ENCODE measurements at regions not wholly inside any gene's neighbourhood (a gene's known extent, or its start where the extent isn't known, plus 50 kb on each side); places are given as distances from the start of the nearest gene placed in this dataset.

- Histone ChIP-seq H2AFZ (no peak overlapping the region), H3K27ac (no peak overlapping the region), H3K9me3 (ENCODE audit: control insufficient read depth, low read length) (no peaks in the 10 kb centered on the region), H3K4me1 (no peaks in the 10 kb centered on the region), H3K4me3 (ENCODE audit: low read depth, low read length) (no peak overlapping the region), H3K9ac (no peak overlapping the region), H3K36me3 (ENCODE audit: control insufficient read depth, insufficient read depth, low read length) (no peaks in the 10 kb centered on the region), H3K79me2 (no peaks in the 10 kb centered on the region), H3K27me3 (ENCODE audit: control insufficient read depth, insufficient read depth, low read length) (no peaks in the 10 kb centered on the region), H3K4me2 (ENCODE audit: low read length) (no peak overlapping the region)
- TF ChIP-seq, protein P1, sequence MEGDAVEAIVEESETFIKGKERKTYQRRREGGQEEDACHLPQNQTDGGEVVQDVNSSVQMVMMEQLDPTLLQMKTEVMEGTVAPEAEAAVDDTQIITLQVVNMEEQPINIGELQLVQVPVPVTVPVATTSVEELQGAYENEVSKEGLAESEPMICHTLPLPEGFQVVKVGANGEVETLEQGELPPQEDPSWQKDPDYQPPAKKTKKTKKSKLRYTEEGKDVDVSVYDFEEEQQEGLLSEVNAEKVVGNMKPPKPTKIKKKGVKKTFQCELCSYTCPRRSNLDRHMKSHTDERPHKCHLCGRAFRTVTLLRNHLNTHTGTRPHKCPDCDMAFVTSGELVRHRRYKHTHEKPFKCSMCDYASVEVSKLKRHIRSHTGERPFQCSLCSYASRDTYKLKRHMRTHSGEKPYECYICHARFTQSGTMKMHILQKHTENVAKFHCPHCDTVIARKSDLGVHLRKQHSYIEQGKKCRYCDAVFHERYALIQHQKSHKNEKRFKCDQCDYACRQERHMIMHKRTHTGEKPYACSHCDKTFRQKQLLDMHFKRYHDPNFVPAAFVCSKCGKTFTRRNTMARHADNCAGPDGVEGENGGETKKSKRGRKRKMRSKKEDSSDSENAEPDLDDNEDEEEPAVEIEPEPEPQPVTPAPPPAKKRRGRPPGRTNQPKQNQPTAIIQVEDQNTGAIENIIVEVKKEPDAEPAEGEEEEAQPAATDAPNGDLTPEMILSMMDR (IDR thresholded peaks at IDR 0.05) = no peak
These were observed 65.7 kb upstream of the SSX2IP start for GRCh38 chr1:84756001-84756400.

GRCh38 chr1:84755216-84755615 lies 65.0 kb upstream of the SSX2IP start:
- Histone ChIP-seq H3K9me3 (ENCODE audit: control insufficient read depth, low read length) (no peaks in the 10 kb centered on the region), H3K27me3 (ENCODE audit: control insufficient read depth, insufficient read depth, low read length) (no peaks in the 10 kb centered on the region), H3K27ac (no peak overlapping the region), H3K4me2 (ENCODE audit: low read length) (no peak overlapping the region), H3K79me2 (no peaks in the 10 kb centered on the region), H3K9ac (no peak overlapping the region), H3K4me1 (no peaks in the 10 kb centered on the region), H3K36me3 (ENCODE audit: control insufficient read depth, insufficient read depth, low read length) (no peaks in the 10 kb centered on the region), H3K4me3 (ENCODE audit: low read depth, low read length) (no peak overlapping the region), H2AFZ (no peak overlapping the region)
- TF ChIP-seq, protein P1 (IDR thresholded peaks at IDR 0.05) = no peak

GRCh38 chr1:84754386-84754703 lies 64.1 kb upstream of the SSX2IP start:
- no peaks in the 10 kb centered on the region for H3K27me3 ChIP-seq (ENCODE audit: control insufficient read depth, insufficient read depth, low read length)
- H3K9me3 ChIP-seq (ENCODE audit: control insufficient read depth, low read length) = no peaks in the 10 kb centered on the region
- no peaks in the 10 kb centered on the region for H3K4me1 ChIP-seq
- TF ChIP-seq, protein P1 (IDR thresholded peaks at IDR 0.05) = no peak
- no peak overlapping the region for H3K4me2 ChIP-seq (ENCODE audit: low read length)
- H2AFZ ChIP-seq = no peak overlapping the region
- no peaks in the 10 kb centered on the region for H3K36me3 ChIP-seq (ENCODE audit: control insufficient read depth, insufficient read depth, low read length)
- H3K79me2 ChIP-seq = no peaks in the 10 kb centered on the region
- H3K4me3 ChIP-seq (ENCODE audit: low read depth, low read length) = no peak overlapping the region
- no peak overlapping the region for H3K27ac ChIP-seq
- H3K9ac ChIP-seq = no peak overlapping the region

- no peak overlapping the region for H3K4me2 ChIP-seq (ENCODE audit: low read length)
- H3K79me2 ChIP-seq = no peaks in the 10 kb centered on the region
- no peak overlapping the region for H3K4me3 ChIP-seq (ENCODE audit: low read depth, low read length)
- H3K9ac ChIP-seq = no peak overlapping the region
- no peaks in the 10 kb centered on the region for H3K4me1 ChIP-seq
- TF ChIP-seq, protein P1 (IDR thresholded peaks at IDR 0.05) = peak; percentile 67
- H3K27me3 ChIP-seq (ENCODE audit: control insufficient read depth, insufficient read depth, low read length) = no peaks in the 10 kb centered on the region
- H3K27ac ChIP-seq = no peak overlapping the region
- no peaks in the 10 kb centered on the region for H3K36me3 ChIP-seq (ENCODE audit: control insufficient read depth, insufficient read depth, low read length)
- H2AFZ ChIP-seq = no peak overlapping the region
- no peaks in the 10 kb centered on the region for H3K9me3 ChIP-seq (ENCODE audit: control insufficient read depth, low read length)
These were observed 63.5 kb upstream of the SSX2IP start for GRCh38 chr1:84753516-84754385.

Data from parathyroid adenoma (tissue), 2 donors.